Stomach (tissue), 4 donors: ENCODE measurements at regions not wholly inside any gene's neighbourhood (a gene's known extent, or its start where the extent isn't known, plus 50 kb on each side); places are given as distances from the start of the nearest gene placed in this dataset.

Experiments used
- CTCF ChIP-seq, 7 experiments: fragments of 450-650 bp in 4 of 7; fragments of 200-600 bp in 3 of 7; sonication (generic) in 3 of 7; IDR thresholded peaks; one replicate each; pipeline ENCODE4 v1.5.1; 2016 to 2019; ENCODE audit warnings: antibody characterized with exemption in 7 of 7, control low read depth in 2 of 7, mild to moderate bottlenecking in 1 of 7
- EP300 ChIP-seq: sonication (generic); formaldehyde crosslinking; IDR thresholded peaks from one replicate; pipeline ENCODE4 v1.6.1; 2017; ENCODE audit warnings: antibody characterized with exemption
- POLR2A ChIP-seq, 4 donors: fragments of 450-650 bp; IDR thresholded peaks; one replicate each; pipeline ENCODE4 v1.6.1; 2016; ENCODE audit warnings: antibody characterized with exemption in 4 of 4, control low read depth in 2 of 4, mild to moderate bottlenecking in 1 of 4, moderate library complexity in 1 of 4
- POLR2AphosphoS5 ChIP-seq, 3 donors: sonication (generic); formaldehyde crosslinking; IDR thresholded peaks; one replicate each; pipeline ENCODE4 v1.6.1; 2016; ENCODE audit warnings: antibody characterized with exemption in 3 of 3

DNA sequence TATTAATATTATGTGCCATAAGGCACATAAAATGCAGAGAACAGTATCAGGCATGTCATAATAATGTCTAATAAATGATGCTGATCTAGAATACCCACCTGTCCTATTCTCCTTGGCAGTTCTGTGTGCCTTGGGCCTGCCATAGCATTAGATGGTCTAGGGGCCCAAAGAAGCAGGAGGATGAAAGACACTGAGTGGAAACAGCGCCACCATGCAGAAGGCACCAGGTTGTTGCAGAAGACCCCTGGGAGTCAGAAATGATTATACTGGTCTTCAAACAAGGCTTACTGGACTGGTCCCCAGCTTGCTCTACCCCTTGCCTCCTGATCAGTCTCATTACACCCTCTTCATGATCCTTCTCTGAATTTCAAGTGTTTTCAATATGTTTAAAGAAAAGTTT, 353.3 kb downstream of the GRIN2B start:
- TF ChIP-seq CTCF (IDR thresholded peaks at IDR 0.05) (no peak), POLR2AphosphoS5 (IDR thresholded peaks at IDR 0.05) (no peak), EP300 (no peak), POLR2A (IDR thresholded peaks at IDR 0.05) (no peak)
